HEK293T (cell line): ENCODE measurements at regions not wholly inside any gene's neighbourhood (a gene's known extent, or its start where the extent isn't known, plus 50 kb on each side); places are given as distances from the start of the nearest gene placed in this dataset.

ENCODE experiments used
- CTCF ChIA-PET: fragments of 350-600 bp; formaldehyde crosslinking; extraction: SDS; loops from one replicate; lab custom pipeline; 2021; ENCODE audit warnings: antibody characterized with exemption, inconsistent platforms; lab: Yijun Ruan, JAX
- POLR2A ChIA-PET: fragments of 350-600 bp; formaldehyde crosslinking; extraction: SDS; loops from one replicate; lab custom pipeline; 2020; ENCODE audit warnings: antibody characterized with exemption, inconsistent platforms; lab: Yijun Ruan, JAX
- DNase-seq: peaks from one replicate; pipeline ENCODE4 v3.0.0; 2012; ENCODE audit warnings: mixed read lengths; ENCODE audit errors: extremely low spot score
- ARNT ChIP-seq: fragments of 450-650 bp; IDR thresholded peaks from 2 replicates; pipeline ENCODE4 v1.6.1; 2017; ENCODE audit warnings: mild to moderate bottlenecking
- BHLHE40 ChIP-seq: fragments of 450-650 bp; IDR thresholded peaks from 2 replicates; pipeline ENCODE4 v1.6.1; 2016; ENCODE audit warnings: mild to moderate bottlenecking, moderate library complexity, borderline replicate concordance
- CTBP1 ChIP-seq: fragments of 450-650 bp; IDR thresholded peaks from 2 replicates; pipeline ENCODE4 v1.6.1; 2016; ENCODE audit warnings: borderline replicate concordance
- ELF4 ChIP-seq: fragments of 450-650 bp; IDR thresholded peaks from 2 replicates; pipeline ENCODE4 v1.6.1; 2017; ENCODE audit warnings: antibody characterized with exemption
- FOXA1 ChIP-seq: fragments of 450-650 bp; IDR thresholded peaks from 2 replicates; pipeline ENCODE4 v1.6.1; 2016; ENCODE audit warnings: mild to moderate bottlenecking
- FOXK2 ChIP-seq: fragments of 450-650 bp; IDR thresholded peaks from 2 replicates; pipeline ENCODE4 v1.6.1; 2016; ENCODE audit warnings: mild to moderate bottlenecking
- FOXM1 ChIP-seq: fragments of 450-650 bp; IDR thresholded peaks from 2 replicates; pipeline ENCODE4 v1.6.1; 2017; ENCODE audit warnings: mild to moderate bottlenecking, borderline replicate concordance
- HDGF ChIP-seq: fragments of 450-650 bp; IDR thresholded peaks from 2 replicates; pipeline ENCODE4 v1.6.1; 2017; ENCODE audit warnings: antibody characterized with exemption, borderline replicate concordance
- L3MBTL2 ChIP-seq: fragments of 450-650 bp; conservative IDR thresholded peaks from 2 replicates; pipeline ENCODE4 v1.6.1; 2016; ENCODE audit warnings: mild to moderate bottlenecking
- LEF1 ChIP-seq: fragments of 450-650 bp; IDR thresholded peaks from 2 replicates; pipeline ENCODE4 v1.6.1; 2017; ENCODE audit warnings: mild to moderate bottlenecking, borderline replicate concordance
- NFRKB ChIP-seq: fragments of 450-650 bp; IDR thresholded peaks from 2 replicates; pipeline ENCODE4 v1.6.1; 2016; ENCODE audit warnings: mild to moderate bottlenecking, moderate library complexity
- PKNOX1 ChIP-seq: fragments of 450-650 bp; IDR thresholded peaks from 2 replicates; pipeline ENCODE4 v1.6.1; 2016
- SP1 ChIP-seq: fragments of 450-650 bp; IDR thresholded peaks from 2 replicates; pipeline ENCODE4 v1.6.1; 2017
- SUZ12 ChIP-seq: fragments of 450-650 bp; IDR thresholded peaks from 2 replicates; pipeline ENCODE4 v1.6.1; 2016; ENCODE audit warnings: mild to moderate bottlenecking
- TARDBP ChIP-seq: fragments of 450-650 bp; IDR thresholded peaks from 2 replicates; pipeline ENCODE4 v1.6.1; 2016
- ZNF384 ChIP-seq: fragments of 450-650 bp; IDR thresholded peaks from 2 replicates; pipeline ENCODE4 v1.6.1; 2016

- TF ChIP-seq SP1 (no peak), L3MBTL2 (no peak), TARDBP (no peak), FOXA1 (no peak), NFRKB (no peak)
- ChIA-PET CTCF (no interaction called here), POLR2A (no interaction called here)
- DNase-seq, result no peak
Measured at GRCh38 chr17:72244956-72245355, 124.1 kb downstream of the SOX9 start.

GRCh38 chr17:72249441-72249840 lies 128.6 kb downstream of the SOX9 start:
- CTCF ChIA-PET, result no interaction called here

GRCh38 chr17:72250206-72250605 lies 129.4 kb downstream of the SOX9 start:
- POLR2A ChIA-PET, result no interaction called here
- CTCF ChIA-PET, result no interaction called here

More at GRCh38 chr17:72249441-72249840, 128.6 kb downstream of the SOX9 start:
- POLR2A ChIA-PET, result no interaction called here
- TF ChIP-seq L3MBTL2, result no peak
- no peak for TF ChIP-seq CTBP1
- no peak for TF ChIP-seq NFRKB
- TF ChIP-seq FOXK2, result no peak
- no peak for TF ChIP-seq ZNF384
- no peak for TF ChIP-seq LEF1
- no peak for TF ChIP-seq ELF4
- no peak for TF ChIP-seq SUZ12
- no peak for TF ChIP-seq FOXA1
- TF ChIP-seq PKNOX1, result no peak
- no peak for TF ChIP-seq SP1
- TF ChIP-seq BHLHE40, result no peak
- TF ChIP-seq HDGF, result no peak
- DNase-seq, result no peak

GRCh38 chr17:72253597-72253996 lies 132.8 kb downstream of the SOX9 start:
- no peak for DNase-seq
- no peak for TF ChIP-seq HDGF
- TF ChIP-seq FOXM1, result no peak
- TF ChIP-seq ZNF384, result no peak
- no peak for TF ChIP-seq FOXA1
- no peak for TF ChIP-seq FOXK2
- no peak for TF ChIP-seq ELF4
- TF ChIP-seq SUZ12, result no peak
- no peak for TF ChIP-seq CTBP1
- no peak for TF ChIP-seq LEF1
- TF ChIP-seq ARNT, result no peak
- ChIA-PET POLR2A (no interaction called here), CTCF (no interaction called here)

More at GRCh38 chr17:72250206-72250605, 129.4 kb downstream of the SOX9 start:
- no peak for DNase-seq
- TF ChIP-seq HDGF (no peak), BHLHE40 (no peak), PKNOX1 (no peak), ELF4 (no peak)

- ChIA-PET CTCF (no interaction called here), POLR2A (no interaction called here)
- no peak for DNase-seq
- TF ChIP-seq HDGF (no peak), BHLHE40 (no peak), FOXK2 (no peak), LEF1 (no peak), NFRKB (no peak)
Measured at GRCh38 chr17:72254808-72255449, 134.1 kb downstream of the SOX9 start.

- DNase-seq, result no peak
- TF ChIP-seq SUZ12 (no peak), PKNOX1 (no peak), SP1 (no peak), FOXA1 (no peak), LEF1 (no peak), ARNT (no peak), CTBP1 (no peak), L3MBTL2 (no peak), NFRKB (no peak), ZNF384 (no peak), BHLHE40 (no peak), TARDBP (no peak), FOXM1 (no peak), FOXK2 (no peak)
- ChIA-PET POLR2A (no interaction called here), CTCF (no interaction called here)
Measured at GRCh38 chr17:72255481-72255880, 134.7 kb downstream of the SOX9 start.

GRCh38 chr17:72258711-72259110 lies 137.9 kb downstream of the SOX9 start:
- ChIA-PET CTCF (no interaction called here), POLR2A (no interaction called here)
- TF ChIP-seq NFRKB (no peak), L3MBTL2 (no peak), ELF4 (no peak), TARDBP (no peak), CTBP1 (no peak), LEF1 (no peak), SUZ12 (no peak), HDGF (no peak), FOXK2 (no peak), SP1 (no peak), FOXA1 (no peak), BHLHE40 (no peak), PKNOX1 (no peak), ZNF384 (no peak), ARNT (no peak), FOXM1 (no peak)
- no peak for DNase-seq
